Pancreas (tissue), 10 donors: ENCODE measurements at regions not wholly inside any gene's neighbourhood (a gene's known extent, or its start where the extent isn't known, plus 50 kb on each side); places are given as distances from the start of the nearest gene placed in this dataset.

Source experiments
- ATAC-seq, 4 donors: fragments of 200-7000 bp; cut with Tn5 transposase; one replicate each; pipeline versions ENCODE4 v1.8.0 to v1.9.1; 2020; ENCODE audit warnings: mild to moderate bottlenecking in 4 of 4, moderate library complexity in 4 of 4
- DNase-seq, 6 donors: peaks; one replicate each; pipeline ENCODE4 v3.0.0-alpha.2; 2020
- FAIRE-seq: peaks from 2 replicates; lab custom pipeline; 2012; peaks lifted over from hg19 to GRCh38; lab: Jason Lieb, UNC
- H3K27ac ChIP-seq, 4 donors: fragments of 200-600 bp; sonication (generic); 1 replicate in 3 of 4; 2 replicates in 1 of 4; pipeline versions ENCODE4 v1.5.0 to v1.8.0; 2020
- H3K27me3 ChIP-seq, 4 donors: fragments of 200-600 bp; one replicate each; pipeline ENCODE4 v1.8.0; 2021
- H3K36me3 ChIP-seq, 3 donors: fragments of 200-600 bp; sonication (generic) in 1 of 3; one replicate each; pipeline versions ENCODE4 v1.5.0 to v1.8.0; 2020 to 2021
- H3K4me1 ChIP-seq, 3 donors: fragments of 200-600 bp; one replicate each; pipeline ENCODE4 v1.8.0; 2021
- H3K4me3 ChIP-seq, 4 donors: fragments of 200-600 bp; sonication (generic) in 2 of 4; one replicate each; pipeline versions ENCODE4 v1.5.0 to v1.8.0; 2020 to 2021
- H3K9me3 ChIP-seq, 4 donors: fragments of 200-600 bp; one replicate each; pipeline ENCODE4 v1.8.0; 2021
- WGBS, 2 donors: extraction: QIAGEN DNeasy Blood & Tissue Kit; methylation state at CpG; one replicate each; pipeline ENCODE4 v1.1.7; 2013; 5-methylcytosine and 5-hydroxymethylcytosine counted together
- intact Hi-C, 3 donors: fragments of 100-400 bp; cut with DNase I; formaldehyde crosslinking; loops; one replicate each; pipeline versions ENCODE4 v1.11.1 to v1.14.2; 2022
- TF ChIP-seq, protein P1 (sequence below), 4 donors: fragments of 200-600 bp; sonication (generic) in 3 of 4; IDR thresholded peaks; one replicate each; pipeline versions ENCODE4 v1.5.0 to v1.8.0; 2021; ENCODE audit warnings: antibody characterized with exemption in 4 of 4
- donor health status: healthy with polysubstance abuse.
- donor health status: DM: no; HTN: no; CAD: no; lungs with moderate emphysema.
- donor health status: DM: no; HTN: no; CAD: no.
- donor health status: control.
- donor health status: control.
- donor health status: Bipolar disorder and iron deficiency.
- donor health status: DM: yes; HTN: yes; CAD: no.
- donor health status: DM: no; HTN: no; CAD: no.
- donor health status: DM: no; HTN: no; CAD: no.
- donor health status: DM: yes; HTN: yes; CAD: no.

GRCh38 chr7:98483276-98483963 lies 82.5 kb upstream of the BAIAP2L1 start:
- intact Hi-C loops = no loop called here
- ATAC-seq (no peak), DNase-seq (no peak), FAIRE-seq (no peak)
- no peaks in the 10 kb centered on the region for H3K9me3 ChIP-seq
- WGBS, 2 donors = 75 to 80% methylated on average over 12 of the region's 12 CpGs
- TF ChIP-seq, protein P1, sequence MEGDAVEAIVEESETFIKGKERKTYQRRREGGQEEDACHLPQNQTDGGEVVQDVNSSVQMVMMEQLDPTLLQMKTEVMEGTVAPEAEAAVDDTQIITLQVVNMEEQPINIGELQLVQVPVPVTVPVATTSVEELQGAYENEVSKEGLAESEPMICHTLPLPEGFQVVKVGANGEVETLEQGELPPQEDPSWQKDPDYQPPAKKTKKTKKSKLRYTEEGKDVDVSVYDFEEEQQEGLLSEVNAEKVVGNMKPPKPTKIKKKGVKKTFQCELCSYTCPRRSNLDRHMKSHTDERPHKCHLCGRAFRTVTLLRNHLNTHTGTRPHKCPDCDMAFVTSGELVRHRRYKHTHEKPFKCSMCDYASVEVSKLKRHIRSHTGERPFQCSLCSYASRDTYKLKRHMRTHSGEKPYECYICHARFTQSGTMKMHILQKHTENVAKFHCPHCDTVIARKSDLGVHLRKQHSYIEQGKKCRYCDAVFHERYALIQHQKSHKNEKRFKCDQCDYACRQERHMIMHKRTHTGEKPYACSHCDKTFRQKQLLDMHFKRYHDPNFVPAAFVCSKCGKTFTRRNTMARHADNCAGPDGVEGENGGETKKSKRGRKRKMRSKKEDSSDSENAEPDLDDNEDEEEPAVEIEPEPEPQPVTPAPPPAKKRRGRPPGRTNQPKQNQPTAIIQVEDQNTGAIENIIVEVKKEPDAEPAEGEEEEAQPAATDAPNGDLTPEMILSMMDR (IDR thresholded peaks at IDR 0.05) = no peak
- no peaks in the 10 kb centered on the region for H3K36me3 ChIP-seq
- no peak overlapping the region for H3K27ac ChIP-seq
- no peaks in the 10 kb centered on the region for H3K4me1 ChIP-seq
- no peaks in the 10 kb centered on the region for H3K27me3 ChIP-seq
- H3K4me3 ChIP-seq = no peak overlapping the region

DNA sequence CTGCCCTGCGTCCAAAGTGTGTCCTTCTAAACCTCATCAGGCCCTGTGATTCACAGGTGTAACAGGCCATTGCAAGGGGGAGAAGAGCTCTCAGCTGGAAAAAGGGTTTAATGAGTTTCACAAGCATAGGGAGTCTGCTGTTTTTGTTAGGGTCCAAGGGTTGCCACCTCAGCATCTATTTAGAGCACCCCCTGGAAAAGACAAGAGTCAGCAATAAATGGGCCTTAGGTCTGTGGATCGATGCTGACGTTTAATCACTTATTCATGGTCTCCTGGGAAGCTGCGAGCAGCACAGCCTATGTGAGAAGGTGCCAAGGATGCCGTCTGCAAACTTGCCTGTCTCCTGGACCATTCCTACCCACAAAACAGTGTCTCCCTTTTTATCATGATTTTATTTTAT lies 78.4 kb upstream of the BAIAP2L1 start:
- Histone ChIP-seq H3K4me3 (no peak overlapping the region), H3K27me3 (no peaks in the 10 kb centered on the region), H3K27ac (no peak overlapping the region), H3K4me1 (no peaks in the 10 kb centered on the region), H3K36me3 (no peaks in the 10 kb centered on the region), H3K9me3 (no peaks in the 10 kb centered on the region)
- no peak for FAIRE-seq
- WGBS, 2 donors = 75 to 76% methylated on average over 5 of the region's 5 CpGs
- intact Hi-C loops = no loop called here
- TF ChIP-seq, protein P1 (IDR thresholded peaks at IDR 0.05) = no peak
- DNase-seq = no peak
- no peak for ATAC-seq

GRCh38 chr7:98475352-98475751 lies 74.5 kb upstream of the BAIAP2L1 start:
- DNase-seq = no peak
- H3K27ac ChIP-seq = no peak overlapping the region
- intact Hi-C loops = no loop called here
- H3K4me1 ChIP-seq = no peaks in the 10 kb centered on the region
- H3K9me3 ChIP-seq = no peaks in the 10 kb centered on the region
- WGBS, 2 donors = 77 to 80% methylated on average over 3 of the region's 3 CpGs
- no peaks in the 10 kb centered on the region for H3K27me3 ChIP-seq
- no peak for FAIRE-seq
- H3K4me3 ChIP-seq = no peak overlapping the region
- TF ChIP-seq, protein P1 (IDR thresholded peaks at IDR 0.05) = no peak
- no peak for ATAC-seq
- H3K36me3 ChIP-seq = no peaks in the 10 kb centered on the region

GRCh38 chr7:98474558-98474957 lies 73.7 kb upstream of the BAIAP2L1 start:
- Histone ChIP-seq H3K36me3 (no peaks in the 10 kb centered on the region), H3K4me3 (no peak overlapping the region), H3K9me3 (no peaks in the 10 kb centered on the region), H3K27me3 (no peaks in the 10 kb centered on the region), H3K4me1 (no peaks in the 10 kb centered on the region), H3K27ac (no peak overlapping the region)
- ATAC-seq (no peak), DNase-seq (no peak), FAIRE-seq (no peak)
- intact Hi-C loops = no loop called here
- TF ChIP-seq, protein P1 (IDR thresholded peaks at IDR 0.05) = no peak
- WGBS, 2 donors = 90% methylated on average over 7 of the region's 7 CpGs

GRCh38 chr7:98472521-98472954 lies 71.6 kb upstream of the BAIAP2L1 start:
- Histone ChIP-seq H3K27ac (no peak overlapping the region), H3K4me3 (no peak overlapping the region), H3K36me3 (no peaks in the 10 kb centered on the region), H3K9me3 (no peaks in the 10 kb centered on the region), H3K27me3 (no peaks in the 10 kb centered on the region), H3K4me1 (no peaks in the 10 kb centered on the region)
- no peak for ATAC-seq
- DNase-seq = no peak
- TF ChIP-seq, protein P1 (IDR thresholded peaks at IDR 0.05) = no peak
- no peak for FAIRE-seq
- intact Hi-C loops = no loop called here
- WGBS, 2 donors = 78 to 84% methylated on average over 11 of the region's 11 CpGs
